GM18502 (cell line): ENCODE measurements at regions not wholly inside any gene's neighbourhood (a gene's known extent, or its start where the extent isn't known, plus 50 kb on each side); places are given as distances from the start of the nearest gene placed in this dataset.

ENCODE experiments used
- ATAC-seq: cut with Tn5 transposase; IDR thresholded peaks from one replicate; pipeline ENCODE4 v1.9.1; 2021; ENCODE audit warnings: mild to moderate bottlenecking; ENCODE audit not compliant: unreplicated experiment, poor library complexity

GRCh38 chr6:105452924-105453756, 50.3 kb upstream of the PREP start:
- ATAC-seq, result peak; percentile 75
